IPS-18a (cell line): ENCODE measurements at regions not wholly inside any gene's neighbourhood (a gene's known extent, or its start where the extent isn't known, plus 50 kb on each side); places are given as distances from the start of the nearest gene placed in this dataset.

Experiments used
- H3K27ac ChIP-seq: one replicate; pipeline ENCODE4 v1.5.1; 2013; ENCODE audit warnings: low read length
- H3K27me3 ChIP-seq: one replicate; pipeline ENCODE4 v1.6.1; 2013; ENCODE audit warnings: mild to moderate bottlenecking, low read length; ENCODE audit not compliant: control insufficient read depth, insufficient read depth
- H3K36me3 ChIP-seq: one replicate; pipeline ENCODE4 v1.6.1; 2013; ENCODE audit warnings: low read depth, low read length; ENCODE audit not compliant: control insufficient read depth
- H3K4me1 ChIP-seq: one replicate; pipeline ENCODE4 v1.6.1; 2013; ENCODE audit warnings: low read depth, low read length; ENCODE audit not compliant: control insufficient read depth
- H3K4me3 ChIP-seq: one replicate; pipeline ENCODE4 v1.5.1; 2013; ENCODE audit warnings: low read length
- H3K9ac ChIP-seq: one replicate; pipeline ENCODE4 v1.6.1; 2013; ENCODE audit warnings: mild to moderate bottlenecking, low read length, moderate library complexity
- H3K9me3 ChIP-seq: one replicate; pipeline ENCODE4 v1.6.1; 2013; ENCODE audit warnings: low read depth, low read length; ENCODE audit not compliant: control insufficient read depth

DNA sequence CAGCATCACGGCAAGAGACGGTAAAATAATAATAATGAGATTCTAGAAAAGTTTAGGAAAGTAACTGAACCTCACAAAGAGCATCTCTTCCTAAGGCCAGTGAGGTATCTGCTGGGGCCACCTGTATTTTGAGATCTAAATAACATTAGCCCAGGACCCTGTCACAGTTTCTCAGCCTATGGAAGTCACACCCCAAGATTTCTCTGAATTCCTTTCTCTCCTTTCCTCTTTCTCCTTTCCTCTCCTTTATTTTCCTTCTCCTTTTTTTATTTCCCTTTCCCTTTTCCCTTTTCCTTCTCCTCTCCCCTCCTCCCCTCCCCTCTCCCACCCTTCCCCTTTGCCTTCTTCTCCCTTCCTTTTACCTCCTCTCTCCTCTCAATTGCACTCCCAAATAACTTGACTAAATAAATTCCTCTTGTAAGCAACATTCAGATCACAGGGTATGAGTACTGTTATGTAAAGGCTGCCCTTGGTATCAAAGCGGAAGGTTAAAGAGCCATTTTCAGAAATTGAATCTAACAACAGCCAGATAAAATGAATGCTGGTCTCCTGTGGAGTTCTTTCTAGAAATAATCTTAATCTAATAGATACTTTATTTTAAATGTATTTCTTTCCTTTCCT, 506.2 kb downstream of the EPM2A start:
- Histone ChIP-seq H3K27ac (no peak overlapping the region), H3K4me1 (no peaks in the 10 kb centered on the region), H3K36me3 (no peaks in the 10 kb centered on the region), H3K9me3 (no peaks in the 10 kb centered on the region), H3K9ac (no peak overlapping the region), H3K4me3 (no peak overlapping the region), H3K27me3 (no peaks in the 10 kb centered on the region)

DNA sequence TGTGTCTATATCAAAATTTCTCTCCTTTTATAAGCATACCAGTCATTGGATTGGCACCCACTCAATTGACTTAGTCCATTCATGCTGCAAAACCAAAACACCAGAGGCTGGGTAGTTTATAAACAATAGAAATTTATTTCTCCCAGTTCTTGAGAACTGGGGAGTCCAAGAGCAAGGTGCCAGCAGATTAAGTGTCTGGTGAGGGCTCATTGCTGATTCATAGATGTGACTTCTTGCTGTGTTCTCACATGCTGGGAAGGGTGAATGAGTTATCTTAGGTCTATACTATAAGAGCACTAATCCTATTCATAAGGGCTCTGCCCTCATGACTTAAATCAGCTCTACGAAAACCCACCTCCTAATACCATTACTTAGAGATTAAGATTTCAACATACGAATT, 501.4 kb downstream of the EPM2A start:
- H3K4me3 ChIP-seq, result no peak overlapping the region

DNA sequence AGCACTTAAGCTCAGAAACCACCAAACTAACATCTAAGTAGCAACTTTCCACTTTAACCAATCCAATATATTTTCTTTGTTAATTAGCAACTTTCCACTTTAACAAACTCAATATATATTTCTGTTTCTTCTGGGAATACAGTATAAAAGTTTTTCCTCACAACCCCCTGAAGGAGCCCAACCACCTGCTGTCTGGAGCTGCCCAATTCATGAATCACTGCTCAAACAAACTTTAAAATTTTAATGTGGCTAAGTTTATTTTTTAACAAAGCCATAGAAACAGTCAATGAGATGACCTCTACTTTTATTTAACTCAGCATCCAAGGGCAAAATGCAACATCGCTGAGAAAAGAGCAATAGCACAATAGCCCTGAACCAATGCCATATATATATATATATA, 500.1 kb downstream of the EPM2A start:
- Histone ChIP-seq H3K9ac (no peak overlapping the region), H3K4me1 (no peaks in the 10 kb centered on the region), H3K9me3 (no peaks in the 10 kb centered on the region), H3K27ac (no peak overlapping the region), H3K36me3 (no peaks in the 10 kb centered on the region), H3K27me3 (no peaks in the 10 kb centered on the region), H3K4me3 (no peak overlapping the region)

More for the DNA sequence above, 501.4 kb downstream of the EPM2A start:
- H3K9me3 ChIP-seq, result no peaks in the 10 kb centered on the region
- no peaks in the 10 kb centered on the region for H3K36me3 ChIP-seq
- no peaks in the 10 kb centered on the region for H3K4me1 ChIP-seq
- H3K27ac ChIP-seq, result no peak overlapping the region
- no peaks in the 10 kb centered on the region for H3K27me3 ChIP-seq
- H3K9ac ChIP-seq, result no peak overlapping the region

DNA sequence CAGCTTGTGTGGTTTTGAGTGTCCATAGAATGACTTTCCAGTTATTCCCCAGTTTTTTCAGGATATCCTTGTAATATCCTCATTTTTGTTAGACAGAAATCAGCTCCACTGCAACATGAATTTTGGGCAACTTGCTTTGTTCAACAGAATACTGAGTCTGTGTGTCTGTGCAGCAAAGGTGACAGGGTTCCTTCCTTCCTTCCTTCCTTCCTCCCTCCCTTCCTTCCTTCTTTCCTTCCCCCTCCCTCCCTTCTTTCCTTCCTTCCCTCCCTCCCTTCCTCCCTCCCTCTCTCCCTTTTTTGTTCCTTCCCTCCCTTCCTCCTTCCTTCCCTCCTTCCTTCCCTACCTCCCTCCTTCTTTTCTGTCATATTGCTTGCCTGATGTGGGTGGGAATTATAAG, 496.5 kb downstream of the EPM2A start:
- no peak overlapping the region for H3K4me3 ChIP-seq

DNA sequence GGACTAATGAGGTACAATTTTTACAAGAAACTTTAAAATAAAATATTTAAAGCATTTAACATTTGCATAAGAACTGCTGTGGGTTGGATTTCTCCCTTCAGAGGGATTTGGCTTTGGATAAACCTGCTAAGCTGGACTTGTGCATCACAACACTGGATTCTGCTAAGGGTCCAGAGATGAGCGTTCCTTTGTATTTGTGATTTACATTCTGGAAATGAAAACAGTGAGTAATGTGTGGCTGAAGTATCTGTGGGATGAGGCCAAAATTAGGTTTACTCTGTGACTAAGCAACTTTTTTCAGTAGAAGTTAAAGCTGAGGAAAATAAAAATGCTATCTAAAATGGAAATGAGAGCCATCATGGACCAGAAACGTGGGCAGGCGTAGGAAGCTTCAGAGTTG, 494.3 kb downstream of the EPM2A start:
- Histone ChIP-seq H3K4me3 (no peak overlapping the region), H3K9ac (no peak overlapping the region), H3K36me3 (no peaks in the 10 kb centered on the region), H3K4me1 (peaks cover 5% of the 10 kb centered on the region), H3K27me3 (no peaks in the 10 kb centered on the region), H3K27ac (no peak overlapping the region), H3K9me3 (no peaks in the 10 kb centered on the region)

More for the DNA sequence above, 496.5 kb downstream of the EPM2A start:
- Histone ChIP-seq H3K36me3 (no peaks in the 10 kb centered on the region), H3K27me3 (no peaks in the 10 kb centered on the region), H3K27ac (no peak overlapping the region), H3K9me3 (no peaks in the 10 kb centered on the region), H3K9ac (no peak overlapping the region), H3K4me1 (no peaks in the 10 kb centered on the region)

DNA sequence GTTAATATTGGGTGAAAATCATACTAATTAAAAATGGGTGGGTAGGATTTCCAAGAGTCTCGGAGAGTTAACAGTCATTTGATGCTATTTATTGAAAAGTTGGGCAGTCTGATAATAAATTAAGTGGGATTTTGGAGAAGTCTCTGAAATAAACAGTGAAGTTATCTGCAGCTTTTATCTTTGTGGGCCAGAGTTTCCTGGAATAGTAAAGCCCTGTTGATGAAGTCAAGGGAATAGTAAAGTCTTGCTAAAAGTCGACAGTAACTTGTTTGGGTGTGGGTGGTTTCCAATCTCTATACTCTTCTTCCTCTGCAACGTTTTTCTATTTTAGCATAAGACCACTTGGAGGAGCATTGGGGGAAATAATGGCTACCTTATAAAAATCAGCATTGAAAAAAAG, 493.6 kb downstream of the EPM2A start:
- Histone ChIP-seq H3K4me3 (no peak overlapping the region), H3K4me1 (peaks cover 5% of the 10 kb centered on the region), H3K36me3 (no peaks in the 10 kb centered on the region), H3K9me3 (no peaks in the 10 kb centered on the region), H3K27ac (no peak overlapping the region), H3K27me3 (no peaks in the 10 kb centered on the region), H3K9ac (no peak overlapping the region)

DNA sequence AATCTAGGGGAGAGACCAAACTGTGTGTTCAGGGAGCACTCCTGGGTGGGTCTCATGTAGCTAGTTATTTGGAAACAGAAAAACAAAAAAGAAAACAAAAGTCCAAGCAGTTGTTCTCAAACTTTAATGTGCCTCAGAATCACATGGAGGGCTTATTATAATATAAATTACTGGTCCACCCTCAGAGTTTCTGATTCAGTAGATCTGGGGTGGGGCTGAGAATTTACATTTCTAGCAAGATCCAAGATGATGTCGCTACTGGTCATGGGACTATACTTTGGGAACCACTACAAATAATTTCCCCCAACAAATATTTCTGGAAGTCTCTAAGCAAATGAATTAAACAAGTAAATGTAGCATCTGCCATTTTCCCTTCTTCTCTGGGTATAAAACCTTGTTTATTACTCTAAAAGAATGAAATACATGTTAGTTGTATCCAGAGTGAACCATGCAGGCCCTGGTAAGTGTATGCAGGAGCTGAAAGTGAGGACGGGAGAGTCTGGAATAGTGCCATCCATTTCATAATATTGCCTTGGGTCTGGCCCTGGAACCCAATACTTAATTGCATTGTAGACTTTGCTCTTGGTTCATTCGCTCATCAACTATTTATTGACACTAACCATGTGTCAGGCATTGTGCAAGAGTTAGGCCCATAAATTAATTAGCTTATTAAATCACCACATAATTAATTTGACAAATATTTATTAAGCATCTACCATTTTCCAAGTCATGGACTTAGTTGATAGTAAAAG, 490.8 kb downstream of the EPM2A start:
- Histone ChIP-seq H3K4me1 (peaks cover 5% of the 10 kb centered on the region), H3K4me3 (no peak overlapping the region), H3K27me3 (no peaks in the 10 kb centered on the region), H3K9ac (no peak overlapping the region), H3K36me3 (no peaks in the 10 kb centered on the region), H3K9me3 (no peaks in the 10 kb centered on the region), H3K27ac (no peak overlapping the region)

DNA sequence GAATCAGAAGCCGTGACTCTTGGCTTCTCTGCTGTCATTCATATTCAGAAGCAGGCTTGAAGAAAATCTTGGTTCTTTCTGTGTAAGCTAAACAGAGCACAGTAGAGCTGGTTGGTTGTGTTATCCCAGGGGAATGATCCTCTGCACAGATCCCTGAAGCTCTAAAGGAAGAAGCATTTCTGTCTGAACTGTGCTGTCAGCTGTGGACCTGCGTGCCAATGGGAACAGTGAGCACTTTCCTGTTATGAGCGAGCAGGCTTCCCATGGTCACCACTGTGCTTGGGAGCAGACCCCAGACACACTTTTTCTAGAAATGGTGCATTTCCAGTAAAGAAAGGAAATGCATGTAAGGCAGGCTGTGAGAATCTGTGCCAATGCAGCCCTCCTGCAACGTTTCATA, 490.2 kb downstream of the EPM2A start:
- Histone ChIP-seq H3K4me3 (no peak overlapping the region), H3K4me1 (peaks cover 5% of the 10 kb centered on the region), H3K27me3 (no peaks in the 10 kb centered on the region), H3K27ac (no peak overlapping the region), H3K9ac (no peak overlapping the region), H3K9me3 (no peaks in the 10 kb centered on the region), H3K36me3 (no peaks in the 10 kb centered on the region)

DNA sequence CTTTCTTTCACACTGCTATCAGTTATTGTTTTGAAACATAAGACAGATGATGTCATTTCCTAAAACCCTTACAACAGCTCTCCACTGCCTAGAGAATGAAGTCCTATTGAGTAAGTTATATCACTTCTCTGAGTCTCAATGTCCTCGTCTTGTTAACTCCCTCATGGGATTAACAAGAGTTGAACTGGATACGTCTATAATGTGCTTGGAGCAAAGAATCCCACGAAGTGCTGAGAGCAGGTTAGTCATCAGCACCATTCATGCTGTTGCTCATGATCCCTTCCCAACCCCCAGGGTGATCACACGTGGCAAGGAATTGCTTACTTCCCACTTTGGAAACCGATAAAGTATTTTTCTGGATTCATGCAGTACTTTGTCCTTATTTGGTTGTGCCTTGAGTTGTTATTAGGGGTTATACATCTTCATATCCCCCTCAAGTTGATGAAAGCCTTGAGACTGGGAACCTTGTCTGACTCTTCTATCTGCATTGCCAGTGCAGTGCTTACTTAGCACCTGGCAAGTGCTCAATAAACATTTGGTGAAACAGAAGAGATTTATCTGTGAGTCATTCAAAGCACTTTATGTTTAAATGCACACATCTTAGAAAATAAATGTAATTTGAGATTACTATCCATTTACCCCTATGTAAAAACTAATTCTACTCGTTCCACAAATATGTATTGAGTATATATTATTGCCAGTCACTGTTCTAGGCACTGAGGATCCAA, 487.5 kb downstream of the EPM2A start:
- no peak overlapping the region for H3K4me3 ChIP-seq
- no peak overlapping the region for H3K9ac ChIP-seq

DNA sequence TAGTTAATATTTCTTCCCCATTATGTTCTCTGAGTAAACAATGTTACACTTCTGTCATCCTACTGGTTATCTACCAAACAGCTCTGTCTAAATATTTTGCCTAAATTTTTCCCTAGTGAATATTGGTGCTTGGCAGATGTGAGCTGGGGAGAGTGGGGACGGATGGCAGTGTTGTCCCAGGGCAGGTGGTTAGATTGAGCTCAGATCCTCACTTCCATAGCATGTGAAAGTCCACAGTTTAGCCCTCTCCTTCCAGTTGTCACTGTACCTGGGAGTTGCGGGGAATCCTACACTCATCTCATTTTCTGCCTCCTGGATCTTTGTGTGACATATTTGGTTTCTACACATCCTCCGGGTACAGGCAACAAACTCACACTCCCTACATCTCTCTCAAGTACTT, 484.9 kb downstream of the EPM2A start:
- Histone ChIP-seq H3K4me3 (no peak overlapping the region), H3K36me3 (no peaks in the 10 kb centered on the region), H3K27ac (no peak overlapping the region), H3K9me3 (no peaks in the 10 kb centered on the region), H3K27me3 (no peaks in the 10 kb centered on the region), H3K9ac (no peak overlapping the region), H3K4me1 (peaks cover 2% of the 10 kb centered on the region)

More for the DNA sequence above, 487.5 kb downstream of the EPM2A start:
- H3K9me3 ChIP-seq, result no peaks in the 10 kb centered on the region
- peaks cover 5% of the 10 kb centered on the region for H3K4me1 ChIP-seq
- no peaks in the 10 kb centered on the region for H3K36me3 ChIP-seq
- H3K27ac ChIP-seq, result no peak overlapping the region
- no peaks in the 10 kb centered on the region for H3K27me3 ChIP-seq

DNA sequence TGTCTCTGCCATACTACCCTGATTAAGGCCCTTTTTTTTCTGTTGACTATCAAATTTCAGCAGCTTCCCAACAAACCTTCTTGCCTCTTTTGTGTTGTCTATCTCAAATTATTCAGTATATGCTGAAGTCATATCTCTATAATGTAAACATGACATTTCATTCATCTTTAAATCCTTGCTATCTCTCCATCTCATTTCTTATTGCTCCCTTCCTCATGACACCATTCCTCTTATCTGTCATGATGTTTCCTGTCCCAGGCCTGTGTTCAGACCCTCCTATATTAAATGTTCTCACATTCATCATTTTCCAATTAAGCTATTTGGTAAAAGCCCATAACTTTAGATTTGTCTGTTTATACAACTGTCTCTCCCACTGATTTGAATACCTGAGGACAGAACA, 482.6 kb downstream of the EPM2A start:
- H3K4me1 ChIP-seq, result no peaks in the 10 kb centered on the region
- H3K9ac ChIP-seq, result no peak overlapping the region
- no peaks in the 10 kb centered on the region for H3K27me3 ChIP-seq

More for the DNA sequence above, 482.6 kb downstream of the EPM2A start:
- Histone ChIP-seq H3K36me3 (no peaks in the 10 kb centered on the region), H3K9me3 (no peaks in the 10 kb centered on the region), H3K27ac (no peak overlapping the region), H3K4me3 (no peak overlapping the region)
